HepG2 (cell line): ENCODE measurements at regions not wholly inside any gene's neighbourhood (a gene's known extent, or its start where the extent isn't known, plus 50 kb on each side); places are given as distances from the start of the nearest gene placed in this dataset.

ENCODE experiments used
- SMAD3 ChIP-seq: sonication (generic); formaldehyde crosslinking; IDR thresholded peaks from 2 replicates; pipeline ENCODE4 v1.4.0; 2020; ENCODE audit warnings: missing genetic modification reagents
- TCF7 ChIP-seq: sonication (generic); IDR thresholded peaks from 2 replicates; pipeline ENCODE4 v1.6.1; 2016; ENCODE audit warnings: antibody characterized with exemption, low read depth
- TF ChIP-seq, protein P1 (sequence below): sonication (generic); formaldehyde crosslinking; IDR thresholded peaks from 2 replicates; pipeline ENCODE4 v1.4.0; 2020; ENCODE audit warnings: missing genetic modification reagents

GRCh38 chr13:50392977-50393376, 377.7 kb downstream of the KCNRG start:
- TF ChIP-seq, protein P1, sequence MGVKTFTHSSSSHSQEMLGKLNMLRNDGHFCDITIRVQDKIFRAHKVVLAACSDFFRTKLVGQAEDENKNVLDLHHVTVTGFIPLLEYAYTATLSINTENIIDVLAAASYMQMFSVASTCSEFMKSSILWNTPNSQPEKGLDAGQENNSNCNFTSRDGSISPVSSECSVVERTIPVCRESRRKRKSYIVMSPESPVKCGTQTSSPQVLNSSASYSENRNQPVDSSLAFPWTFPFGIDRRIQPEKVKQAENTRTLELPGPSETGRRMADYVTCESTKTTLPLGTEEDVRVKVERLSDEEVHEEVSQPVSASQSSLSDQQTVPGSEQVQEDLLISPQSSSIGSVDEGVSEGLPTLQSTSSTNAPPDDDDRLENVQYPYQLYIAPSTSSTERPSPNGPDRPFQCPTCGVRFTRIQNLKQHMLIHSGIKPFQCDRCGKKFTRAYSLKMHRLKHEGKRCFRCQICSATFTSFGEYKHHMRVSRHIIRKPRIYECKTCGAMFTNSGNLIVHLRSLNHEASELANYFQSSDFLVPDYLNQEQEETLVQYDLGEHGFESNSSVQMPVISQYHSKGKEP, result no peak
- no peak for TF ChIP-seq SMAD3 (CRISPR knock-in tag)
- TF ChIP-seq TCF7, result no peak
